Mammary epithelial cell (primary cell): ENCODE measurements at regions not wholly inside any gene's neighbourhood (a gene's known extent, or its start where the extent isn't known, plus 50 kb on each side); places are given as distances from the start of the nearest gene placed in this dataset.

Experiments used
- EZH2 ChIP-seq: IDR thresholded peaks from 2 replicates; pipeline ENCODE4 v1.6.1; 2012; ENCODE audit warnings: low read length, inconsistent platforms, borderline replicate concordance
- TF ChIP-seq, protein P1 (sequence below), 2 donors: IDR thresholded peaks in 1 of 2; conservative IDR thresholded peaks in 1 of 2; 2 replicates each; pipeline ENCODE4 v1.5.1; 2011 to 2012; ENCODE audit warnings: inconsistent platforms in 2 of 2, low read length in 2 of 2, mild to moderate bottlenecking in 2 of 2, control low read depth in 1 of 2, low read depth in 1 of 2; ENCODE audit not compliant: insufficient read depth in 1 of 2; ENCODE audit errors: extremely low read depth in 1 of 2

DNA sequence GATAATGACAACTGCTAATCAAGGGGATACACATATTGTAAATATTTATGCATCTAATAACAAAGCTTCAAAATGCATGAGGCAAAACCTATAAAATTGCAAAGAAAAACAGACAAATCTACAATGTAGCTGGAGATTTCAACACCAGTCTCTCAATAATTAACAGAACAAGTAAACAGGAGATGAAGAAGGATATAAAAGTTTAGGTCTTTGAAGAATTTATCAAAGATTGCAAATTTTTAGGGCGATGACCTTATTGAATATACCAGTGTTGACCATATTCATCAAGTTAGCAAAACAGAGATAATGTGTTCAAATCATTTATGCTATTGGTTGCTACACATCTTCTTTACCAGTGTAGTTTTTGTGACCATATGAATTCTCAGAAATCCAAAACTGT is 237.8 kb upstream of the SGK1 start:
- TF ChIP-seq, protein P1, sequence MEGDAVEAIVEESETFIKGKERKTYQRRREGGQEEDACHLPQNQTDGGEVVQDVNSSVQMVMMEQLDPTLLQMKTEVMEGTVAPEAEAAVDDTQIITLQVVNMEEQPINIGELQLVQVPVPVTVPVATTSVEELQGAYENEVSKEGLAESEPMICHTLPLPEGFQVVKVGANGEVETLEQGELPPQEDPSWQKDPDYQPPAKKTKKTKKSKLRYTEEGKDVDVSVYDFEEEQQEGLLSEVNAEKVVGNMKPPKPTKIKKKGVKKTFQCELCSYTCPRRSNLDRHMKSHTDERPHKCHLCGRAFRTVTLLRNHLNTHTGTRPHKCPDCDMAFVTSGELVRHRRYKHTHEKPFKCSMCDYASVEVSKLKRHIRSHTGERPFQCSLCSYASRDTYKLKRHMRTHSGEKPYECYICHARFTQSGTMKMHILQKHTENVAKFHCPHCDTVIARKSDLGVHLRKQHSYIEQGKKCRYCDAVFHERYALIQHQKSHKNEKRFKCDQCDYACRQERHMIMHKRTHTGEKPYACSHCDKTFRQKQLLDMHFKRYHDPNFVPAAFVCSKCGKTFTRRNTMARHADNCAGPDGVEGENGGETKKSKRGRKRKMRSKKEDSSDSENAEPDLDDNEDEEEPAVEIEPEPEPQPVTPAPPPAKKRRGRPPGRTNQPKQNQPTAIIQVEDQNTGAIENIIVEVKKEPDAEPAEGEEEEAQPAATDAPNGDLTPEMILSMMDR (conservative IDR thresholded peaks at IDR 0.05 in 1 of 2, IDR thresholded peaks at IDR 0.05 in 1 of 2; ENCODE audit: extremely low read depth in 1 of 2, insufficient read depth in 1 of 2, low read depth in 1 of 2, low read length in 2 of 2): no peak
- TF ChIP-seq EZH2: no peak
